SU-DHL-6 (cell line): ENCODE measurements at regions not wholly inside any gene's neighbourhood (a gene's known extent, or its start where the extent isn't known, plus 50 kb on each side); places are given as distances from the start of the nearest gene placed in this dataset.

Experiments used
- CTCF ChIP-seq: fragments of 200-600 bp; sonication (generic); IDR thresholded peaks from one replicate; pipeline ENCODE4 v1.5.1; 2017; ENCODE audit warnings: antibody characterized with exemption, mild to moderate bottlenecking, low read length, moderate library complexity; ENCODE audit not compliant: insufficient read depth, poor library complexity, severe bottlenecking
- EZH2phosphoT487 ChIP-seq: fragments of 200-600 bp; sonication (generic), shearing (Covaris generic); conservative IDR thresholded peaks from 2 replicates; pipeline ENCODE4 v1.6.1; 2018; ENCODE audit warnings: mild to moderate bottlenecking, antibody characterized with exemption, low read length, moderate library complexity, mixed read lengths

GRCh38 chr10:91108820-91109219 lies 111.6 kb upstream of the PCGF5 start:
- TF ChIP-seq CTCF: no peak
- no peak for TF ChIP-seq EZH2phosphoT487
